Sigmoid colon (tissue), 4 donors: ENCODE measurements at regions not wholly inside any gene's neighbourhood (a gene's known extent, or its start where the extent isn't known, plus 50 kb on each side); places are given as distances from the start of the nearest gene placed in this dataset.

Source experiments
- EP300 ChIP-seq, 4 donors: sonication (generic); formaldehyde crosslinking; IDR thresholded peaks; one replicate each; pipeline ENCODE4 v1.6.1; 2017; ENCODE audit warnings: antibody characterized with exemption in 4 of 4
- POLR2A ChIP-seq, 2 donors: fragments of 450-650 bp; IDR thresholded peaks; one replicate each; pipeline ENCODE4 v1.6.1; 2016; ENCODE audit warnings: antibody characterized with exemption in 2 of 2, mild to moderate bottlenecking in 2 of 2, moderate library complexity in 2 of 2
- POLR2AphosphoS5 ChIP-seq, 4 donors: sonication (generic); formaldehyde crosslinking; IDR thresholded peaks; one replicate each; pipeline ENCODE4 v1.6.1; 2017; ENCODE audit warnings: antibody characterized with exemption in 4 of 4
- TF ChIP-seq, protein P1 (sequence below), 4 experiments: fragments of 450-650 bp in 3 of 4; fragments of 200-600 bp in 1 of 4; IDR thresholded peaks; one replicate each; pipeline ENCODE4 v1.5.1; 2016 to 2019; ENCODE audit warnings: antibody characterized with exemption in 4 of 4, mild to moderate bottlenecking in 3 of 4, moderate library complexity in 2 of 4

DNA sequence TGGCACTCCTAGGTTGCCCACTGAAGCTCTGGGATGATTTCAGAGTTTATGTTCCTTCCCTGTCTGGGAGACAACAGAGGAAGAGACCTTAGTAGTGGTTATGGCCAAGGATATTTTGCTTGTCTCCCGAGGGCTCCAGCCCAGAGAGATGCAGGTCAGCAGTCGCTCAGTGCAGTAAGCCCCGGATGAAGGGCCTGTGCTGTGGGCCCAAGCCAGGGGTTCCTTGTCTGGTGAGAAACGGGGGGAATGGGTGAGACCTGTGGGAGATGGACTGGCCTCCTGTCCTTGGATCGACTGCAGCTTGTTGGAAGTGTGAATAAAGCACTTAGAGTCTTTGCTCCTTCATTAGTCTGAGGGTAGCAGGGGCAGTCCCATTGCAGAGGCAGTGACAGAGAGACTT is 260.7 kb upstream of the RIOK2 start:
- TF ChIP-seq EP300 (IDR thresholded peaks at IDR 0.05) (no peak), POLR2AphosphoS5 (IDR thresholded peaks at IDR 0.05) (no peak), POLR2A (IDR thresholded peaks at IDR 0.05) (no peak)
- TF ChIP-seq, protein P1, sequence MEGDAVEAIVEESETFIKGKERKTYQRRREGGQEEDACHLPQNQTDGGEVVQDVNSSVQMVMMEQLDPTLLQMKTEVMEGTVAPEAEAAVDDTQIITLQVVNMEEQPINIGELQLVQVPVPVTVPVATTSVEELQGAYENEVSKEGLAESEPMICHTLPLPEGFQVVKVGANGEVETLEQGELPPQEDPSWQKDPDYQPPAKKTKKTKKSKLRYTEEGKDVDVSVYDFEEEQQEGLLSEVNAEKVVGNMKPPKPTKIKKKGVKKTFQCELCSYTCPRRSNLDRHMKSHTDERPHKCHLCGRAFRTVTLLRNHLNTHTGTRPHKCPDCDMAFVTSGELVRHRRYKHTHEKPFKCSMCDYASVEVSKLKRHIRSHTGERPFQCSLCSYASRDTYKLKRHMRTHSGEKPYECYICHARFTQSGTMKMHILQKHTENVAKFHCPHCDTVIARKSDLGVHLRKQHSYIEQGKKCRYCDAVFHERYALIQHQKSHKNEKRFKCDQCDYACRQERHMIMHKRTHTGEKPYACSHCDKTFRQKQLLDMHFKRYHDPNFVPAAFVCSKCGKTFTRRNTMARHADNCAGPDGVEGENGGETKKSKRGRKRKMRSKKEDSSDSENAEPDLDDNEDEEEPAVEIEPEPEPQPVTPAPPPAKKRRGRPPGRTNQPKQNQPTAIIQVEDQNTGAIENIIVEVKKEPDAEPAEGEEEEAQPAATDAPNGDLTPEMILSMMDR (IDR thresholded peaks at IDR 0.05) = no peak
